Pancreas (tissue), 10 donors: ENCODE measurements at regions not wholly inside any gene's neighbourhood (a gene's known extent, or its start where the extent isn't known, plus 50 kb on each side); places are given as distances from the start of the nearest gene placed in this dataset.

ENCODE experiments used
- ATAC-seq, 4 donors: fragments of 200-7000 bp; cut with Tn5 transposase; one replicate each; pipeline versions ENCODE4 v1.8.0 to v1.9.1; 2020; ENCODE audit warnings: mild to moderate bottlenecking in 4 of 4, moderate library complexity in 4 of 4
- DNase-seq, 6 donors: peaks; one replicate each; pipeline ENCODE4 v3.0.0-alpha.2; 2020
- FAIRE-seq: peaks from 2 replicates; lab custom pipeline; 2012; peaks lifted over from hg19 to GRCh38; lab: Jason Lieb, UNC
- H3K27ac ChIP-seq, 4 donors: fragments of 200-600 bp; sonication (generic); 1 replicate in 3 of 4; 2 replicates in 1 of 4; pipeline versions ENCODE4 v1.5.0 to v1.8.0; 2020
- H3K27me3 ChIP-seq, 4 donors: fragments of 200-600 bp; one replicate each; pipeline ENCODE4 v1.8.0; 2021
- H3K36me3 ChIP-seq, 3 donors: fragments of 200-600 bp; sonication (generic) in 1 of 3; one replicate each; pipeline versions ENCODE4 v1.5.0 to v1.8.0; 2020 to 2021
- H3K4me1 ChIP-seq, 3 donors: fragments of 200-600 bp; one replicate each; pipeline ENCODE4 v1.8.0; 2021
- H3K4me3 ChIP-seq, 4 donors: fragments of 200-600 bp; sonication (generic) in 2 of 4; one replicate each; pipeline versions ENCODE4 v1.5.0 to v1.8.0; 2020 to 2021
- H3K9me3 ChIP-seq, 4 donors: fragments of 200-600 bp; one replicate each; pipeline ENCODE4 v1.8.0; 2021
- WGBS, 2 donors: extraction: QIAGEN DNeasy Blood & Tissue Kit; methylation state at CpG; one replicate each; pipeline ENCODE4 v1.1.7; 2013; 5-methylcytosine and 5-hydroxymethylcytosine counted together
- intact Hi-C, 3 donors: fragments of 100-400 bp; cut with DNase I; formaldehyde crosslinking; loops; one replicate each; pipeline versions ENCODE4 v1.11.1 to v1.14.2; 2022
- TF ChIP-seq, protein P1 (sequence below), 4 donors: fragments of 200-600 bp; sonication (generic) in 3 of 4; IDR thresholded peaks; one replicate each; pipeline versions ENCODE4 v1.5.0 to v1.8.0; 2021; ENCODE audit warnings: antibody characterized with exemption in 4 of 4
- donor health status: healthy with polysubstance abuse.
- donor health status: DM: no; HTN: no; CAD: no; lungs with moderate emphysema.
- donor health status: DM: no; HTN: no; CAD: no.
- donor health status: control.
- donor health status: control.
- donor health status: Bipolar disorder and iron deficiency.
- donor health status: DM: yes; HTN: yes; CAD: no.
- donor health status: DM: no; HTN: no; CAD: no.
- donor health status: DM: no; HTN: no; CAD: no.
- donor health status: DM: yes; HTN: yes; CAD: no.

GRCh38 chr7:121505540-121506182 is 109.6 kb upstream of the FAM3C start:
- Histone ChIP-seq H3K27ac (no peak overlapping the region), H3K4me1 (no peaks in the 10 kb centered on the region), H3K4me3 (no peak overlapping the region), H3K9me3 (no peaks in the 10 kb centered on the region), H3K27me3 (no peaks in the 10 kb centered on the region), H3K36me3 (no peaks in the 10 kb centered on the region)
- FAIRE-seq: no peak
- intact Hi-C loops: no loop called here
- WGBS, 2 donors: 72 to 92% methylated on average over 6 of the region's 6 CpGs
- DNase-seq: no peak
- ATAC-seq: no peak
- TF ChIP-seq, protein P1, sequence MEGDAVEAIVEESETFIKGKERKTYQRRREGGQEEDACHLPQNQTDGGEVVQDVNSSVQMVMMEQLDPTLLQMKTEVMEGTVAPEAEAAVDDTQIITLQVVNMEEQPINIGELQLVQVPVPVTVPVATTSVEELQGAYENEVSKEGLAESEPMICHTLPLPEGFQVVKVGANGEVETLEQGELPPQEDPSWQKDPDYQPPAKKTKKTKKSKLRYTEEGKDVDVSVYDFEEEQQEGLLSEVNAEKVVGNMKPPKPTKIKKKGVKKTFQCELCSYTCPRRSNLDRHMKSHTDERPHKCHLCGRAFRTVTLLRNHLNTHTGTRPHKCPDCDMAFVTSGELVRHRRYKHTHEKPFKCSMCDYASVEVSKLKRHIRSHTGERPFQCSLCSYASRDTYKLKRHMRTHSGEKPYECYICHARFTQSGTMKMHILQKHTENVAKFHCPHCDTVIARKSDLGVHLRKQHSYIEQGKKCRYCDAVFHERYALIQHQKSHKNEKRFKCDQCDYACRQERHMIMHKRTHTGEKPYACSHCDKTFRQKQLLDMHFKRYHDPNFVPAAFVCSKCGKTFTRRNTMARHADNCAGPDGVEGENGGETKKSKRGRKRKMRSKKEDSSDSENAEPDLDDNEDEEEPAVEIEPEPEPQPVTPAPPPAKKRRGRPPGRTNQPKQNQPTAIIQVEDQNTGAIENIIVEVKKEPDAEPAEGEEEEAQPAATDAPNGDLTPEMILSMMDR (IDR thresholded peaks at IDR 0.05): no peak

GRCh38 chr7:121505021-121505420 is 108.9 kb upstream of the FAM3C start:
- ATAC-seq: no peak
- Histone ChIP-seq H3K36me3 (no peaks in the 10 kb centered on the region), H3K27me3 (no peaks in the 10 kb centered on the region), H3K27ac (no peak overlapping the region), H3K4me3 (no peak overlapping the region), H3K9me3 (no peaks in the 10 kb centered on the region), H3K4me1 (no peaks in the 10 kb centered on the region)
- no peak for DNase-seq
- 89 to 91% methylated on average over 1 of the region's 1 CpG for WGBS, 2 donors
- TF ChIP-seq, protein P1 (IDR thresholded peaks at IDR 0.05): no peak
- FAIRE-seq: no peak
- intact Hi-C loops: no loop called here

GRCh38 chr7:121504482-121504881 is 108.4 kb upstream of the FAM3C start:
- no peak overlapping the region for H3K27ac ChIP-seq

DNA sequence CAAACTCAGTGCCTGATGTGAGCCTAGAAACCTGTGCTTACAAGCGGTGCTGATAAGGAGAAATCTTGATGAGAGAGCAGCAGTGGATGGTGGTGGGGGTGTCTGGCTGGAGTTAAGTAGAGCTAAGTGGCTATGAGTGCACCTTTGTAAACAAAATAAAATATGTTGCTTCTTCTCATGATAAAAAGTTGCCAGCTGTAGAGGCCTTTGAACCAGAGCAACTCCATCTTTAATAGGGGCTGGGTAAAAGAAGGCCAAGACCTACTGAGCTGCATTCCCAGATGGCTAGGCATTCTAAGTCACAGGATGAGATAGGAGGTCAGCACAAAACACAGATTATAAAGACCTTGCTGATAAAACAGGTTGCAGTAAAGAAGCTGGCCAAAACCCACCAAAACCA is 107.6 kb upstream of the FAM3C start:
- WGBS, 2 donors: 89 to 93% methylated on average over 1 of the region's 1 CpG
- FAIRE-seq (no peak), DNase-seq (no peak), ATAC-seq (no peak)
- no peaks in the 10 kb centered on the region for H3K27me3 ChIP-seq
- no peaks in the 10 kb centered on the region for H3K4me1 ChIP-seq
- no peak overlapping the region for H3K4me3 ChIP-seq
- TF ChIP-seq, protein P1 (IDR thresholded peaks at IDR 0.05): no peak
- H3K36me3 ChIP-seq: no peaks in the 10 kb centered on the region
- intact Hi-C loops: no loop called here
- H3K27ac ChIP-seq: no peak overlapping the region
- no peaks in the 10 kb centered on the region for H3K9me3 ChIP-seq

More at GRCh38 chr7:121504482-121504881, 108.4 kb upstream of the FAM3C start:
- FAIRE-seq: no peak
- Histone ChIP-seq H3K36me3 (no peaks in the 10 kb centered on the region), H3K27me3 (no peaks in the 10 kb centered on the region), H3K9me3 (no peaks in the 10 kb centered on the region), H3K4me3 (no peak overlapping the region), H3K4me1 (no peaks in the 10 kb centered on the region)
- TF ChIP-seq, protein P1 (IDR thresholded peaks at IDR 0.05): no peak
- intact Hi-C loops: no loop called here
- DNase-seq: no peak
- peak in 1 of 4 donors; percentile 34 for ATAC-seq
- 76 to 80% methylated on average over 4 of the region's 4 CpGs for WGBS, 2 donors

- intact Hi-C loops: no loop called here
- 70 to 75% methylated on average over 4 of the region's 4 CpGs for WGBS, 2 donors
- no peak for FAIRE-seq
These were observed 106.9 kb upstream of the FAM3C start for GRCh38 chr7:121503039-121503438.

More at GRCh38 chr7:121503039-121503438, 106.9 kb upstream of the FAM3C start:
- no peaks in the 10 kb centered on the region for H3K4me1 ChIP-seq
- ATAC-seq (no peak), DNase-seq (no peak)
- H3K36me3 ChIP-seq: no peaks in the 10 kb centered on the region
- H3K9me3 ChIP-seq: no peaks in the 10 kb centered on the region
- H3K27me3 ChIP-seq: no peaks in the 10 kb centered on the region
- H3K27ac ChIP-seq: no peak overlapping the region
- TF ChIP-seq, protein P1 (IDR thresholded peaks at IDR 0.05): no peak
- no peak overlapping the region for H3K4me3 ChIP-seq
